ENCODE measurements at regions not wholly inside any gene's neighbourhood (a gene's known extent, or its start where the extent isn't known, plus 50 kb on each side); places are given as distances from the start of the nearest gene placed in this dataset.

- TF ChIP-seq POLR2A (IDR thresholded peaks at IDR 0.05) (no peak), CTCF (IDR thresholded peaks at IDR 0.05) (no peak)
Measured at GRCh38 chr16:76755496-76755895, 435.5 kb upstream of the MON1B start.
